CD4-positive, alpha-beta T cell treated with Interleukin-4 for 1 hour (primary cell): ENCODE measurements at regions not wholly inside any gene's neighbourhood (a gene's known extent, or its start where the extent isn't known, plus 50 kb on each side); places are given as distances from the start of the nearest gene placed in this dataset.
"Not testable (repeated sequence)": the region's sequence is repeated elsewhere in the genome, so short reads cannot be mapped to it uniquely, and the experiment has no call there.

ENCODE experiments used
- DNase-seq, 2 donors: peaks; one replicate each; pipeline ENCODE4 v3.0.0-alpha.2; 2020 to 2022

DNA sequence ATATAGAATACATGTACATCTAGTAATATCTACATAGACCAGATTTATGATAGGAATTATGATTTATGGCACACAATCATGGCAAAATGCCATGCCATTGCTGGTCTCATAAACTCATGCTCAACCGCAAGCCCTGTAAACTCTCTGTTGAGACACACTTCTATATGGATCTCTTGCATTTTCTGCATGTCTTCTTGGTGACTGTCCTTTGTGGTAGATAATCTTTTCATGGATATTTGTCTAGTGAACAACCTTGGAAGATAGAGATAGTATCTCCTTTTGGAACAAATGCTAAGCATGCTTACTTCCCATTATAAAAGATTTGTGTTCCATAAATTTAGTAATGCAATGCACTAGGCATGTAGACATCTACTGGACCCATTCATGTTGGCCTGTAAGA lies 328.0 kb downstream of the NAF1 start:
- DNase-seq = no peak

DNA sequence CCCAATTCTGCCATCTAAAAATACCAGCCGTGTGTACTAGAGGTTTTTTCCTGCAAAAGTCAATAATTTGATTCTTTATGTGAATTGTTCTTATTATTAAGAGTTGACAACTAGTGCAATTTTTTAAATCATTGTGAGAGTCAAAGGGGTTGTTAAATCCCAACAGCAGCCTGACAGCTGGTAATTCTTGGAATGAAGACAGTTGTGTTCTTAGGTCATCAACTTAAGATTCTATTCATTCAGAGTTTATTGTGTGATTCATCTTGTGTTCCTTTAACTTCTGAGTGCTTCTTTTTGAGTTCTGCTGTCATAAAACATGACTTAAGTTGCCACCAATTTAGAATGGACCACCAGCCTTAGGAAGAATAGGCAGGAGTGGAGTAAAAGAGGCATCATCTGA lies 329.0 kb downstream of the NAF1 start:
- DNase-seq = no peak

DNA sequence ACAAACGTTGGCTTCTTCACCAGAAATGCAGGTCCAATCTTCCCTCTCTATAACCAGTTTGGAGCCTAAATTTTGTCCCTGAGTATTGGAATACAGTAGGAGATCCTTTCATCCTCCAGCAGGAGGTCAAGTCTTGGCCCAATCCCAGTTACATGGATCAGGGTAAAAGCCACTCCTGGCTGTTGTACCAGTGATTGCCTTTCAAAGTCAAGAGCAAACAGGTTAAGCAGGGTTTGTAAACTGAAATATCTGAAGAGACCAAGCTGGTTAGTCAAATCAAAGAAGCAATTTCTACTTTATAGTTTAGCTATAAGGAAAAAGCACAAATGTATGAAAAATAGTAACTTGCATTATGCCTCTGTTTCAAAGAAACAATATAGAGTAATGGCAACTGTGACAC lies 329.4 kb downstream of the NAF1 start:
- no peak for DNase-seq

DNA sequence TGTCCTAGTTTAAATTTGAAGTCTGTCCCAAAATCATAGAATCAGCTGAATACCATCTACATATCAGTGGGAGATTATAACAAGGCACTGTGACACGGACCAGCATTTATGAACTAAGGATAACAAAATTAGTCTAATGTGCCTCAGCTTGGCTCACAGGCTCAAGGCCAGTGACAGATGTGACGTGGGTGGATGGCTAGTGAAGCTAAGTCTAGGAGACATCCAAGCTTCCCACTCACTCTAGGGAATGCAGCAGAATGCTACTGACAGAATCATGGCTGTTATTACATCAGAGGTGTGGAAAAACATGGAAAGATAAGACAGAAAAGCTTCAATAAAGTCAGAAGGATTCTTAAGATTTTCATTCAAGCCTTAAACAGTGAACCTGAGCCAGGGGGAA lies 329.9 kb downstream of the NAF1 start:
- DNase-seq = no peak

DNA sequence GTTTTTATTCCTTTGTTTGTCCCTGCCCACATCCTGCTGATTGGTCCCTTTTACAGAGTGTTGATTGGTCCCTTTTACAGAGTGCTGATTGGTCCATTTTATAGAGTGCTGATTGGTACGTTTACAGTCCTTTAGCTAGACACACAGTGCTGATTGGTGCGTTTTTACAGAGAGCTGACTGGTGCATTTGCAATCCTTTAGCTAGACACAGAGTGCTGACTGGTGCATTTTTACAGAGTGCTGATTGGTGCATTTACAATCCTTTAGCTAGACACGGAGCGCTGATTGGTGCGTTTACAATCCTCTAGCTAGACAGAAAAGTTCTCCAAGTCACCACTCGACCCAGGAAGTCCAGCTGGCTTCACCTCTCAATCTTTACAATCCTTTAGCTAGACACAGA lies 330.4 kb downstream of the NAF1 start:
- DNase-seq = not testable (repeated sequence)

DNA sequence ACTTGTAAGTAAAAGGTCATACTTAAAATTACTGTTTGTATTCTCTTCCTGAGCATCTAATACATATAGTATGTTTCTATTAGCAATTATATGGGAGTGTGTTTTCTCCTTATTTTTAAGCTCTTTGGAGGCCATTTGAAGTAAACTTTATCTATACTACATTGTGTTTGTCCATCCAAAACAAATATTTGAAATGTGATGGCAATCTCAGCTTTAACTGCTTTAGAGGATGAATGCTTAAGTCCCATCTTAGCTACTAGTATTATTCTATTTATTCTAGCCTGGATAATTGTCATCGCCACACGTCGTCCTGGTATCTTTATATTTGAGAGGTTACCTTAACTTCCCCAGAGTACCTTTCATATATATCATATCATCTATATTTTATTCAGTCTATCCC lies 335.8 kb downstream of the NAF1 start:
- DNase-seq = no peak

DNA sequence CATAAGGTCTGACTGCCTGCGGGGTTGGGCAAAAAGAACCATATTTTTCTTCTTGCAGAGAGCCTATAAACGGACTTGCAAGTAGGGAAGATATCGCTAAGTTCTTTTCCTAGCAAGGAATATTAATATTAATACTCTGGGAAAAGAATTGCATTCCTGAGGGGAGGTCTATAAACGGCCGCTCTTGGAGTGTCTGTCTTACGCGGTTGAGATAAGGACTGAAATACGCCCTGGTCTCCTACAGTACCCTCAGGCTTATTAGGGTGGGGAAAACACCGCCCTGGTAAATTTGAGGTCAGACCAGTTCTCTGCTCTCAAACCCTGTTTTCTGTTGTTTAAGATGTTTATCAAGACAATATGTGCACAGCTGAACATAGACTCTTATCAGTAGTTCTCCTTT lies 349.3 kb downstream of the NAF1 start:
- not testable (repeated sequence) for DNase-seq

DNA sequence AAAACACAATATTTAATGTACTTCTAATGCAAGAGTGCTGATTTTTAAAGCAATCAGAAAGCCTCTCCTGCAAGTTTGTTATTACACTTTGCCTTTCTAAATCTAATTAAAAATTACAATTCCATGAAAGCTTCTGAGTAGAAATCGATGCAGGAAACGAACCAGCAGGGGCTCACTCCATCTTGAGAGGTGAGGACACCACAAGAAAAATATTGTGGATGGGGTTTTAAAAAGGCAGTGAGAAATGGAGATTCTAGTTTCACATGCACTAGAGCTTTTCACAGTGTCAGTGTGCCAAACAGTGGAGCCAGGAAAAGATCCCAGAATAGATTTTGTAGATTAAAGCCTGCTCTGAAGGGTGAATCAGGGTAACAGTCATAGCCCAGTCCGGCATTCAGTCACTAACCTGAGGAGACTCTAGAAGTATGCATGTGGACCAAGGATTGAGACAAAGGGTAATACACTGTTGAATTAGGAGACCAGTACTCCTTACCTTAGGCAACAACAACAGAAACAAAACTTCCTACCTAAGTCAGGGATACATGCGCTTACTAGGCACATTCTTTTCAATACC lies 362.3 kb downstream of the NAF1 start:
- no peak for DNase-seq

DNA sequence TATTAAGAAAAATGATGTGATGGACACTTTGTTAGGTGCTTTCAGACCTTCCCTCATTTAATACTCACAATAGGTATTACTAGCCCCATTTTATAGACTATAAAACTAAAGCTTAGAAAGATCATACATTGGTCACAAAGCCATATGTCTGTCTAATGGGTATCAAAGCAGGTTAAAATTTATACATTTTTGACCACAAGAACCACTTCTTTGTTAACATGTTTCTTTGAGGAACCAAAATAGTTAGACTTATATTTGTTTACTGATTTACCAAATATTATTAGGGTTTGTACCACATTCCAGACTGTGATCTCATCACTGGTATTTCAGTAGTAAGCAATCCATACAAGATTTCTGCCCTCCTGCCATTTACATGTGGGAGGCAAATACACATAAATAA lies 363.3 kb downstream of the NAF1 start:
- no peak for DNase-seq

DNA sequence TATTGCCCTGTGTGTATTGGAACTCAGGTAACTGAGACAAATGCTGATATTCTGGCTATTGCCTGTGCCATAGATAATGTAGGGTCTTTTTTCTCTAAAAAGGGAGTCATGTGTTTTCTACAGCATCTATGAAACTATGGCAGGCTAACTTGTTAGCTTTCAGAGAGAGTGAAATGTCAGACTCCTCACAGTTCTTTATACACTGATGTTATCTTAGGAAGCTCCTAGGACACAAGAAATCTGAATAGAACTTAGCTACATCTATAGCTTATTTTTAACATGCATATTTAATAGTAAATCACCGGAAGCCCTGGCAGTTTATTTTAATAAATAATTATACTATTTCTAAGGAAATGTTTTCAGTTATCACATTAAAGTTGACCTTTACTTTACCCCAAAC lies 369.6 kb downstream of the NAF1 start:
- no peak for DNase-seq

DNA sequence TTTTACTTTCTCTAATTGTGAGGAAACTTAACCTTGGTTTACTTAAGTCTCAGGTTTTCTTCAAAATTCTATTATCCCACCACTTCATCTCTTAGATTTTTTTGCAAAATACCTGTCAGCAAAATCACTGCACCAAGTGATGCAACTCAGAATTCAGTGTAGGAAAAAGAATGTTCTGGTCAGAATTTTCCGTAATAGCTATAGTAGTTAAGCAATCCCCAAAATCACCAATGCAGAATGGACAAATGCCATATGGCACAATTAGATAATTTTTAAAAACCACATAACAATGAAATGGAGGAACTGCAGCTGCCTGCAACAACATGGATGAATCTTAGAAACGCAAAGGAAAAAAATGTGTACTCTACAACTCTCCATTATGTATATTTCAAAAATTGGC lies 373.1 kb downstream of the NAF1 start:
- no peak for DNase-seq

DNA sequence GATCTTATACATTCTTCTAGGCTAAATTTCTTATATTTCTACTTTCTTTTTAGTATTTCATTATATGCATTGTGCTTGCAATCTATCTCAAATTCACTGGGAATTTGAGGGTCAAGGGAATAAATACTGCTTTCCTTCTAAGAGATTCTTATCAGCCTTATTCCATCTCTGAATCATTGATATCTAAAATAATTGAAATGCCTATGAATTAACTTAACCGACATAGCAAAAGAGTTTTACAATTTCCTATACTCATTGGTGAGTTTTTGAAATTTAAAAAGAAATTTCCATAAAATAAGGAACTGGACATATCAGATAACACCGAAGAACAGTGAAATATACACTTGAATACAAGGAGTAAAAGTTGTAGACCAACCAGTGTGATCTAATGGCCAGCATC lies 373.7 kb downstream of the NAF1 start:
- DNase-seq = no peak

DNA sequence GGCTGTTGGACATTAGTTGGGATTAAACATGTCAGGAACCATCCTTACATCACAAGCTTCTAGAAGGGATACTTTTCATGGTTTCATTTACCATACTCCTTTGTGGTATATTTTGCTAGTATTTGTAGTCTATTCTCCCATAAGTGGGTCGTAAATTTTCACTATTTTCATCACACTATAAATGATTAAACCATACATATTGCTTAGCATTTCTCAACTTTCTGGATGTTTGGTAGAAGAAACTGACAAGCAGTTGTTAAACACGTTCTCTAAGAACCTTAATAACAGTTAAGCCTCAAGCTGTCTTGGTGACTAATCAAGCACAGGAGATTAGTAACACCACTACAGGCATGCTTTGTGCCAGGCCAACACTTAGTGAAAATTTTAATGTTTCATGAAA lies 375.5 kb downstream of the NAF1 start:
- no peak for DNase-seq

DNA sequence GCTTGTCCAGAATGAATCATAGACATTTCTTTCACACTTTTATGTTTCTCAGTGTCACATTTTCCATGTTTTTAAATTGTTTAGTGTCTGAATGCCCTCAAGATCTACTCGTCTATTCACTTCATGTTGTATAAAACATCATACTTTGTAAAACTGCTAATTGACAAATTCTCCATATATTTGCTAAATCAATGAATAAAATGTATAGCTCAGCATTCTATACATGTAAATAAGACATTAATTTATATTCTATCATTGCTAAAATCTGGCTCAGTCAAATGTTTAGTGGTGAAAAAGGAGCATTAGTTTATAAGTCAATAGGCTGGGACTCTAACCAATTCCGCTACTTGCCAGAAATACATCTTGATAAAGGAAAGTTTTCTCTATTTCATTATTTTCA lies 379.6 kb downstream of the NAF1 start:
- no peak for DNase-seq

DNA sequence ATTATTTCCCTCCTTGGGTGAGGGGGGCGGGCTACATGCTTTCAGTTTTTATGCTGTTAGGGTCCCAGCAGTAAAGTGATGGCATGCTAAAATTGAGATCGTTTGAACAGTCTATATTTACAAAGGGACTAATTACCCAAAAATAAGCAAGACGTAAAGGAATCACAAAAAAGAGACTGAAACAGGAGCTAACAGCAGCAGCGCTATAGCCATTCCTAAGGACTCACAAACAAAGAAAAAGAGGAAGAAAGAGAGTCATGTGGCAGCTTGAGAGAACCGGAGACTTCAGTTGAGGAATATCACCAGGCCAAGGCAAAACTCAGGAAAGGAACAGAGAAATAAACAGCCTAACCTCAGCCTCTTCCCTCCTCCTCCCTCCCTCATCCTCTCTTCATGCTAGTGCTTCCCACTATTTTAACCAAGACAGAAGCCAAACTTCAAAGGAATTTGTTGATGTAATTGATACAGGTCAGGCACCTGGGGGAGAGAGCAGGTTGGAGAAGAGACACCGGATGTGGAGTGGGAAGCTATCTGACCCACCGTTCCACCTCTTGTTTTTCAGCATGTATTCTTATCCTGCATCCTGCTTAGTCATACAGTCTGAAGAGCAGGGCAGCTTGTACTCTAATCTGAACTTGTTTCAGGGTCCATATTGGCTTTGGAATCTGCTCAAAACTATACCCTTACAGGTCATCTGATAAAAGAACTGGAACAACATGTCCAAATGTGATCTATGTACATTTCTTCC lies 383.7 kb downstream of the NAF1 start:
- no peak for DNase-seq

DNA sequence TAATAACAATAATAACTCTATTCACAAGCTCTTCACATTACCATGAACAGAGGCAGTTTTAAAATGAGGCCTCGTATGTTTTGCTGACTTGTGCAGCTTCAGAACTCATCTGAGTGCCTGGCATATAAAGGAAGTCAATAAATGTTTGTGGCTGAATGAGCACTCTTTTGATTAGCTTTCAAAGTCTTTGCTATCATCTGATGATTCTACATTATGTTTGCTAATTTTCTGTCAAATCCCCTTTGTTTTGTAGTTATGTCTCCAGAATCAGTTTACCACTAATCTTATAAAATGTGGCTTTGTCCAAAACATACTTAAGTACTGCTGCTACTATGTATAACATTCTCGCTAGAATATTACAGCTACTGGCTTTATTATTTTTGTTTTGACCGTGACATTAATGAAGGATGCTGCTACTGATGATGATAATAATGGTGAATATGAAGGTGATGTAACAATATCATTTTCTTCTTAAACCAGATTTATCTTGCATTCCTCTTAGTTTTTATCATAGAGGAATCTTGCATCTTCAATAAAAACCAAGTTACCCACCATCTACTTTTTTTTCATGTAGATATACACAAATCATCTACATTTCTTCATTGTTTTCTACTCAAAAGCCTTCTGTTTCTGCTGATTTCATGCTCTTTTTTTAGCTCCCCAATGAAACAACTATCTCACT lies 384.5 kb downstream of the NAF1 start:
- DNase-seq = no peak

DNA sequence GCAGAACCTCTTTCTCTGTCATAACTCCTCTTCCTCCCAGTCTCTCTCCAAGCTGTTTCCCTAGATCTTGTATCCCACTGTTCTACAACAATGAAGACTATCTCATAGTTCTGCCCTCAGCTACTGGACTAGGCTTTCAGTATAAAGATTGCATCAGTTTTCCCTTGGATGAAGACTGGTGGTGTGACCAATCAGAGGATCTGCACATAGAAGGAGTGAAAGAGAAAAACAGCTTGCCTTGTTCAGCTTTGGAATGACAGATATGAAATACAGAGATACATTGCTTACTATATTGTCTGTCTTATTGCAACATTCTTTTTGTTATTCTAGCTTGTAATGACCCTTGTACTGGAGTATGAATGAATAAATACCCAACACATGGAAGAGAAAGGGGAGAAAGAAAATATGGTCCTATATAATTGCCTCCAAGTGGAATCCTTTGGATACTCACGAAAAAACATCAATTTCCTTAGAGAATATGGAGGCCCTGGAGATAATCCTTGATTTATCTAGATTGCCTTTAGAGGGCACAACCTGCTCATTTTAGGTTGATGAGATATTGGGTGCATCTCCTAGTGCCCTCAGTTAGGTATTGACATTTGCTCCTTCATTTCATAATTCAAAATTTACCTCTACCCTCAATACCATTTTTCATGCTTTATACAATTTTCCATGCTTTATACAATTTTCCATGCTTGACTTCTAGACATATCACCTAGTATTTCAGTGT lies 395.8 kb downstream of the NAF1 start:
- DNase-seq = no peak

DNA sequence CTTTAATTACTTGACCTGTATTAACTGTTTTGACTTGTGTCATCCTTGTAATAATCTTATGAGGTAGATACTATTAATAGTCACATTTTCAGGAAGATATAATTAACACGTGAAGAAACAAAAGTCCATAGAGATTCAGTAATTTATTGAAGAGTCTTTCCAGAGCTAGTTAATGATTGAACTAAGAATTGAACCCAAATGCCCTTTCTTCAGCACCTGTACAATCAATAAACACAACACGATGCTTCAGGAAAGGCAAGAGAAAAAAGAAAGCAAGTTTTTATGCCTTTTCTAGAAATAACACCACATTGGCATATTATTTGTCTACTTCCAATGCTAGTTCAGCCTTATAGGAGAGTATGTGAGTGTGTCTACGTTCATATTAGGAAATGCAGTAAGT lies 399.6 kb downstream of the NAF1 start:
- no peak for DNase-seq

DNA sequence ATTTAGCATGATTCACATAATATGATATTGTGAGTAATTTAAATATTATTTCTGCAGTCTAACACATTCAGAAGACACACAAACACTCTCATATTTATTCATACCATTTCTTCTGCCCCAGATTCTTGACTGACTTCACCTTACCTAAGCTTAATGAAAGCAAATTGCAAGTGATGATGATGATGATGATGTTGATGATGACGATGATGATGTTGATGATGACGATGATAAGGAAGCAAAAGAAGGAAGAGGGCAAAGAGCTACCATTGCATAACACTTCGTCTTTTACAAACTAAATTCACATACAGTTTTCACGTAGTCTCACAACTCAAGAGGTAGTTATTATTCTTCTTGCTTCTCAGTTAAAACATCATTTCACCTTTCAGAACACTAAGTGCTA lies 404.7 kb downstream of the NAF1 start:
- no peak for DNase-seq

DNA sequence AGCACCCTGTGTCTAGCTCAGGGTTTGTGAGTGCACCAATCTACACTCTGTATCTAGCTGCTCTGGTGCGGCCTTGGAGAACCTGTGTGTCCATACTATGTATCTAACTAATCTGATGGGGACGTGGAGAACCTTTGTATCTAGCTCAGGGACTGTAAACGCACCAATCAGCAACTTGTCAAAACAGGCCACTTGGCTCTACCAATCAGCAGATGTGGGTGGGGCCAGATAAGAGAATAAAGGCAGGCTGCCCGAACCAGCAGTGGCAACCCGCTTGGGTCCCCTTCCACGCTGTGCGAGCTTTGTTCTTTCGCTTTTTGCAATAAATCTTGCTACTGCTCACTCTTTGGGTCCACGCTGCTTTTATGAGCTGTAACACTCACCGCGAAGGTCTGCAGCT lies 426.5 kb downstream of the NAF1 start:
- not testable (repeated sequence) for DNase-seq

DNA sequence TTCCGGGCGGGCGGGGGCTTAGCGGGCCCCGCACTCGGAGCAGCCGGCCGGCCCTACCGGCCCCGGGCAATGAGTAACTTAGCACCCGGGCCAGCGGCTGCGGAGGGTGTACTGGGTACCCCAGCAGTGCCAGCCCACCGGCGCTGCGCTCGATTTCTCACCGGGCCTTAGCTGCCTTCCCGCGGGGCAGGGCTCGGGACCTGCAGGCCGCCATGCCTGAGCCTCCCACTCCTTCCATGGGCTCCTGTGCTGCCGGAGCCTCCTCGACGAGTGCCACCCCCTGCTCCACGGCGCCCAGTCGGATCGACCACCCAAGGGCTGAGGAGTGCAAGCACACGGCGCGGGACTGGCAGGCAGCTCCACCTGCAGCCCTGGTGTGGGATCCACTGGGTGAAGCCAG lies 427.1 kb downstream of the NAF1 start:
- not testable (repeated sequence) for DNase-seq

DNA sequence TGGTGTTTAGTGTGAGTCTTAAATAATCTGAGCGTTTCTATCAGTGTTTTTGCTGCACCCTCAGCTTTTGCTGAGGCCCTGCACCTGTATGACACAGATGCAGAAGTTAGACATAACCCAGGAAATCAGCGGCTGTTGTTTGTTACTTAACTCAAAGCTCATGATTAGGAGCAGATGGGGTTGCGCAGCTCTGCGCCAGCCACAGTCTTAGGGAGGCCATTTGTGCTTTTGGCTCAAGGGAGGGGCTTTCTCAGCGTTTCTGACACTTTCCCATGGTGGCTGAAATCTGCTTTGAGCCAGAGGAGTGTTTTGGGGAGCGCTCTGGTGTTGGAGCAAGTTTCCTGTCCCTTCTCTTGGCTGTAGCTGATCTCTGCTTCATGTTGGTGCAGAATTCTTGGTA lies 433.8 kb downstream of the NAF1 start:
- no peak for DNase-seq

DNA sequence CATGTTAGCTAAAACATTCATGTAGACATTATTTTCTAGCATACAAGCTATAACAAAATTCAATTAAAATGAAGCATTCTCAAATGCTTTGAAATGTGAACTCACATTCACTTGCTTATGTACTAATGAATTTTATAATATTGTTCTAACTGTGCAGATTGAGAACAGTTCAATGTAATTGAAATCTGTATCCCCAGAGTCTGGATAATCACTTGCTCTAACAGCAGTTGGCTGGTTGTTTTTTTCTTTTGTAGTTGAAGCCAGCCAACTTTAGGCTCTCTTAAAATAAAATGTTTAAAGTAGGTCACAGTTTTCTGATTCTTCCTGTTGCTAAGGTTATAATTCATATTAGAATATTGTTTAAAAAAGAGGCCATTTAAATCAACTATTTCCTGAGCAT lies 438.9 kb downstream of the NAF1 start:
- DNase-seq = no peak

DNA sequence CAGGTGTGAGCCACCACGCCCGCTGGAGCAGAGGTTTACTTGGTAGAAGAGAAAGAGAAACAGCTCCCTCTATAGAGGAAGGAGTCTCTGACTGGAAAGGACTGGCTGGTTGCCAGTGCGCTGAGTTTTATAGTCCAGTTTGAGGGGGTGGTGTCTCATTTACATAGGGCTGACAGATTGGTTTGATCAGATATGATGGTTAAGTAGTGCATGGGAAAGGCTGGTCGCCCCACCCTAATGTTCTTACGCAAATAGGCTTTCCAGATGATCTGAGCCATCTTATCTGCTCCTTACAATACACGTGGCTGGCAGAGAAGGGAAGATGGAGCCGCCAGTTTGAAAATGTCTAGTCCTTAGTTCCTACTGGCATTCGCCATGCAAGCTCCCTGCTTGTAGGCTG lies 439.5 kb downstream of the NAF1 start:
- DNase-seq = no peak
